Stimulated activated naive CD8-positive, alpha-beta T cell treated with anti-CD3 and anti-CD28 coated beads, Interleukin-15, Interleukin-2, amounts not matched to agents 100 ng/mL and 50 ng/mL, for 24 hours (primary cell): ENCODE measurements at regions not wholly inside any gene's neighbourhood (a gene's known extent, or its start where the extent isn't known, plus 50 kb on each side); places are given as distances from the start of the nearest gene placed in this dataset.

ENCODE experiments used
- H3K27ac Mint-ChIP-seq: one replicate; pipeline ENCODE4 v1.8.0; 2021; ENCODE audit warnings: mild to moderate bottlenecking, mixed read lengths
- H3K27me3 Mint-ChIP-seq: one replicate; pipeline ENCODE4 v1.8.0; 2021; ENCODE audit warnings: mixed read lengths
- H3K36me3 Mint-ChIP-seq: one replicate; pipeline ENCODE4 v1.8.0; 2021; ENCODE audit warnings: low read depth, mixed read lengths
- H3K4me1 Mint-ChIP-seq: one replicate; pipeline ENCODE4 v1.8.0; 2021; ENCODE audit warnings: low read depth, mixed read lengths
- H3K4me3 Mint-ChIP-seq: one replicate; pipeline ENCODE4 v1.8.0; 2021; ENCODE audit warnings: mild to moderate bottlenecking, mixed read lengths
- H3K9me3 Mint-ChIP-seq: one replicate; pipeline ENCODE4 v1.8.0; 2021; ENCODE audit warnings: mixed read lengths

DNA sequence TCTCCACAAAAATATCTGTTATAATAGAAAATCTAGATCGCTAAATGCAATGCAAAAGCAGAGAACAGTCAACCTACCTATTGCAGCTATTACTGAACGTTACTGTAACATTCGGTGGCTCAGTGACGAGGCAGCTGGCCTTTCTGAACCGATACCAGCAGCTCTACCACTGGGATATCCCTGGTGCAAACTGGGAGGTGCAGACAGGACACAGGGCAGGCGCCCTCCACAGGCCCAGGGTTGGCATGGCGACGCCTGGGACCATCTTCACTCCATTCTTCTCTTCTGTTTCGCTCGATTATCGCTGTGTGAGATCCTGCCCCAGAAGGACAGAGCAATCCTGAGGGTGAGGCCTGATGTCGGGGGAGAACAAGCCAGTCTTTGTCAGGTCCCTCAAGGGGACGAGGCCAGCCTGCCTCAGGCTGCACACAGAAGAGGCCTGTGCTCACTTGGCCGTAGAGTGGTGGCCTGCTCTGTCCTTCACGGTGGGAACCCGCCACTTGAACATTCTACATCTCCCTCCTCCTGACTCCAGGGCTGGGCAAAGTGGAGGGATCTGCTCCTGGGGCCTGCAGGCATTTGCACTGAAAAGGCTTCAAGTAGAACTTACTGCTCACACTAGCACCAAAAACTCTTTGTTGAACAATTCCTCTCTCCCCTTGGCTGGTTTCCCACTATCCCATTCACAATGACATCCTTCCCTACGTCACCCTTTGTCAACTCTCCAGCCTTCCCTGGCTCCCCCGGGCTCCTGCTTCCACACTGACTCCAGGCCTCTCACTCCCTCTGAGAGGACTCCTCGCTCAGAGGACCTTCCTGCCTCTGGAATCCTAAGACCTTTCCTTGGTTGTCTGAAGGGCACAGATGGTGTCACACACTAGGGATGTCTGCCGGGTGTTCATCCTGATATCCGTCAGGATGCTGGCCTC, 49.7 kb downstream of the CYRIA start:
- no peak overlapping the region for H3K4me3 Mint-ChIP-seq
- no peaks in the 10 kb centered on the region for H3K9me3 Mint-ChIP-seq
- H3K27ac Mint-ChIP-seq: no peak overlapping the region
- no peaks in the 10 kb centered on the region for H3K27me3 Mint-ChIP-seq
- H3K4me1 Mint-ChIP-seq: no peaks in the 10 kb centered on the region
- no peaks in the 10 kb centered on the region for H3K36me3 Mint-ChIP-seq

- H3K4me1 Mint-ChIP-seq: no peaks in the 10 kb centered on the region
- no peak overlapping the region for H3K27ac Mint-ChIP-seq
- H3K9me3 Mint-ChIP-seq: no peaks in the 10 kb centered on the region
- H3K36me3 Mint-ChIP-seq: no peaks in the 10 kb centered on the region
- H3K27me3 Mint-ChIP-seq: no peaks in the 10 kb centered on the region
- no peak overlapping the region for H3K4me3 Mint-ChIP-seq
Observed at GRCh38 chr2:16615246-16615645, 50.4 kb downstream of the CYRIA start.

- no peaks in the 10 kb centered on the region for H3K36me3 Mint-ChIP-seq
- H3K4me1 Mint-ChIP-seq: no peaks in the 10 kb centered on the region
- no peak overlapping the region for H3K4me3 Mint-ChIP-seq
Observed at GRCh38 chr2:16614314-16614860, 51.2 kb downstream of the CYRIA start.

GRCh38 chr2:16613539-16614011, 52.1 kb downstream of the CYRIA start:
- H3K4me1 Mint-ChIP-seq: peaks cover 4% of the 10 kb centered on the region
- H3K36me3 Mint-ChIP-seq: no peaks in the 10 kb centered on the region
- H3K27me3 Mint-ChIP-seq: no peaks in the 10 kb centered on the region
- H3K9me3 Mint-ChIP-seq: no peaks in the 10 kb centered on the region
- no peak overlapping the region for H3K4me3 Mint-ChIP-seq
- no peak overlapping the region for H3K27ac Mint-ChIP-seq

More at GRCh38 chr2:16614314-16614860, 51.2 kb downstream of the CYRIA start:
- H3K9me3 Mint-ChIP-seq: no peaks in the 10 kb centered on the region
- no peaks in the 10 kb centered on the region for H3K27me3 Mint-ChIP-seq
- H3K27ac Mint-ChIP-seq: no peak overlapping the region

DNA sequence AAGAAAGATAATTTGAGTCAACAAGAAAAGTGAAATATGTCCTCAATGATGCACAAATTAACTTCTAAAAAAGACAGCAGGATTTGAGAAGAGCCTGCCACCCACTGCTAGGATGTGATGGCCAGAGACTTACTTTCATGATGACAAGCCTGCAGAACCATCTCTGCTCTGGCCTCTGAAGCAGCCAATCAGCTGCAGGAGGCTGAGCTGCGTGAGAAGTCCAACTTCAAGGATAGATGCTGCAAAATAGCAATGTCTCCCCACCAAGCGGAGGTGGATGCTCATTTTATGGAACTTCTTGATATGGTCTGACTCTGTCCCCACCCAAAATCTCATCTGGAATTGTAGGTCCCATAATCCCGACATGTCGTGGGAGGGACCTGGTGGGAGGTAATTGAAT, 53.1 kb downstream of the CYRIA start:
- H3K4me3 Mint-ChIP-seq: no peak overlapping the region
- H3K36me3 Mint-ChIP-seq: no peaks in the 10 kb centered on the region
- no peaks in the 10 kb centered on the region for H3K27me3 Mint-ChIP-seq
- H3K9me3 Mint-ChIP-seq: no peaks in the 10 kb centered on the region
- H3K27ac Mint-ChIP-seq: no peak overlapping the region
- peaks cover 4% of the 10 kb centered on the region for H3K4me1 Mint-ChIP-seq

- Mint-ChIP-seq H3K4me1 (peaks cover 4% of the 10 kb centered on the region), H3K9me3 (no peaks in the 10 kb centered on the region), H3K27ac (no peak overlapping the region), H3K36me3 (no peaks in the 10 kb centered on the region), H3K4me3 (no peak overlapping the region), H3K27me3 (no peaks in the 10 kb centered on the region)
Observed at GRCh38 chr2:16609786-16610185, 55.8 kb downstream of the CYRIA start.

- H3K27me3 Mint-ChIP-seq: no peaks in the 10 kb centered on the region
- no peaks in the 10 kb centered on the region for H3K36me3 Mint-ChIP-seq
- peaks cover 4% of the 10 kb centered on the region for H3K4me1 Mint-ChIP-seq
- H3K27ac Mint-ChIP-seq: peak overlapping the region; percentile 15
- H3K4me3 Mint-ChIP-seq: peak overlapping the region; percentile 78
- H3K9me3 Mint-ChIP-seq: no peaks in the 10 kb centered on the region
Observed at GRCh38 chr2:16608661-16609643, 56.7 kb downstream of the CYRIA start.

- Mint-ChIP-seq H3K36me3 (no peaks in the 10 kb centered on the region), H3K9me3 (no peaks in the 10 kb centered on the region), H3K4me3 (no peak overlapping the region), H3K4me1 (peaks cover 4% of the 10 kb centered on the region), H3K27ac (no peak overlapping the region), H3K27me3 (no peaks in the 10 kb centered on the region)
Observed at GRCh38 chr2:16607301-16607700, 58.3 kb downstream of the CYRIA start.

- H3K27me3 Mint-ChIP-seq: no peaks in the 10 kb centered on the region
- H3K36me3 Mint-ChIP-seq: no peaks in the 10 kb centered on the region
- no peaks in the 10 kb centered on the region for H3K9me3 Mint-ChIP-seq
- H3K27ac Mint-ChIP-seq: no peak overlapping the region
- peaks cover 4% of the 10 kb centered on the region for H3K4me1 Mint-ChIP-seq
- H3K4me3 Mint-ChIP-seq: no peak overlapping the region
Observed at GRCh38 chr2:16604236-16604635, 61.4 kb downstream of the CYRIA start.

DNA sequence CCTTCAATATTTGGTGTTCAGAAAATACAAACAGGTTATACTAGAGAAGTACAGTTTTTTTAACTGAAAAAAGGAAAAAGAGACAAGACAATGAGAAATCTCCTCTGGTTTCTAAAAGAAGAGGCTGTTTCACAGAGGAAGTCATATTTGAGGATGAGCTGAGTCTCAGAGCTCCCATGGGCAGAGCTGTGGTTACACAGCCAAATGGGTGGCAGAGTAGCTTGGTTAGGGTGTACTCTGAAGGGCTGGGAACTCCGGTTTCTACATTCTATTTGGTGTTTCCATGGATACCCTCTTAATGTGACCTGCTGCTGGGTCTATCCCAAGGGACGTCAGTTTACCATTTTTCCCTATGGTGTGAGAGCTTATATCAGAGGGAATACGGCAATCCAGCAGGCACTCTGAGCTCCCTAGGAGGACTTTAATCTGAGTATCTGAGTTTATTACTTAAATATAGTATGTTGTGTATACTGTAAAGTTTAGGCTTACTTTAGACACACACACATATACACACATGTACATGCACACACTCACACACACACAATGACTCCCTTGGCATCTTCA, 74.2 kb downstream of the CYRIA start:
- Mint-ChIP-seq H3K4me1 (no peaks in the 10 kb centered on the region), H3K4me3 (no peak overlapping the region), H3K27me3 (no peaks in the 10 kb centered on the region), H3K9me3 (no peaks in the 10 kb centered on the region), H3K27ac (no peak overlapping the region), H3K36me3 (no peaks in the 10 kb centered on the region)

- H3K27ac Mint-ChIP-seq: no peak overlapping the region
- H3K9me3 Mint-ChIP-seq: no peaks in the 10 kb centered on the region
- H3K4me3 Mint-ChIP-seq: no peak overlapping the region
- H3K4me1 Mint-ChIP-seq: no peaks in the 10 kb centered on the region
- no peaks in the 10 kb centered on the region for H3K36me3 Mint-ChIP-seq
- no peaks in the 10 kb centered on the region for H3K27me3 Mint-ChIP-seq
Observed at GRCh38 chr2:16589465-16589864, 76.2 kb downstream of the CYRIA start.

DNA sequence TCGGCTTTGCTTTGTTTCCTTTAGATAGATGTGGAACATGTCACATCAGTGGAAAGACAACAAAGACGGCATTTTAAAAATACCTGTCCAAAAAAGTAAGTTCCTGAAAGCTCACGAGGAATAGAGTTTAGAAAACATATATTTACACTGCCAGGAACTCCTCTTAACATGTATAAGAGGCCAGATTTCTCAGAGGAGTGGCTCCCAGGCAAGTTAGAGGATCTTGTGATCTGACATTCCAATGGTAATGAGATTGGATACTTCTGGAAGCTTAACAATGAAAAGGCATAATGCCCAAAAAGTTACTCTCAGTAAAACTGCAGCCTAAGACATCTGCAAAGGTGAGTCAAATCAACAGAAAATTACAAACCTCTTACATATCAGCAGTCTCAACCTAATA, 77.1 kb downstream of the CYRIA start:
- H3K4me1 Mint-ChIP-seq: no peaks in the 10 kb centered on the region
- H3K9me3 Mint-ChIP-seq: no peaks in the 10 kb centered on the region
- no peak overlapping the region for H3K27ac Mint-ChIP-seq
- no peaks in the 10 kb centered on the region for H3K27me3 Mint-ChIP-seq
- no peaks in the 10 kb centered on the region for H3K36me3 Mint-ChIP-seq
- no peak overlapping the region for H3K4me3 Mint-ChIP-seq

GRCh38 chr2:16587601-16588000, 78.0 kb downstream of the CYRIA start:
- Mint-ChIP-seq H3K4me3 (no peak overlapping the region), H3K4me1 (no peaks in the 10 kb centered on the region)

DNA sequence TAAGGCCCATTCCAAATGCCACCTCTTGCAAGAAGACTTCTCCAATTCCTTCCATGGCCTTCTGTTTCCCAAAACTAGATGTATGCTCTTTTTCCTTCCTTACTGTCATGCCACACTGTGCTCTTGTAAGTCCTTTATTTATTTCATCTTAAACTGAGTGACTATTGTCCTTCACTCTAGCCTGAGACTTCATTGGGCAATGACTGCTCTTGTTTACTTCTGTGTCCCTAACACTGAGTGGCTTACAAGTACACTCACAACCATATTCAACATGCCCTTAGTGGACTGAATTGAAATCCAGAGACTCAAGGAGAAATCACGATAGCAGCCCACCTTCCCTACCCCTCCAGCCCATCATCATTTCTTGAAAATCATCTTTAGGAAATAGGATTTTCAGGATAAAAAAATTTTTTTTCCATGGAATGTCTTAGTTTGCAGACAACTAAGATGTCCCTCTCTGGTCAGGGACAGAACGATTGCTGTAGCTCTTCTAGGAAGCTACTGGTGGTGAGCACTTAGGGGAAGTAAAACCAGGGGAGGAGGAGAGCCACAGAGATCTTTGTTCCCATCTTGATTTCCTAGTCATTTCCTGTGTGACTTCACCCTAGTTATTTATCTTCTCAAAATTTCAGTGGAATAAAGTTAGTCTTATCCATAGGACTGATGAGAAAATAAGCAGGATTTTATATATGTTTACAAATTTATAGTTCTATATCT, 80.7 kb downstream of the CYRIA start:
- no peaks in the 10 kb centered on the region for H3K27me3 Mint-ChIP-seq
- H3K9me3 Mint-ChIP-seq: no peaks in the 10 kb centered on the region
- H3K4me3 Mint-ChIP-seq: no peak overlapping the region
- no peaks in the 10 kb centered on the region for H3K4me1 Mint-ChIP-seq
- H3K36me3 Mint-ChIP-seq: no peaks in the 10 kb centered on the region
- H3K27ac Mint-ChIP-seq: no peak overlapping the region

More at GRCh38 chr2:16587601-16588000, 78.0 kb downstream of the CYRIA start:
- Mint-ChIP-seq H3K9me3 (no peaks in the 10 kb centered on the region), H3K36me3 (no peaks in the 10 kb centered on the region), H3K27me3 (no peaks in the 10 kb centered on the region), H3K27ac (no peak overlapping the region)
